ENCODE measurements at regions not wholly inside any gene's neighbourhood (a gene's known extent, or its start where the extent isn't known, plus 50 kb on each side); places are given as distances from the start of the nearest gene placed in this dataset.

DNA sequence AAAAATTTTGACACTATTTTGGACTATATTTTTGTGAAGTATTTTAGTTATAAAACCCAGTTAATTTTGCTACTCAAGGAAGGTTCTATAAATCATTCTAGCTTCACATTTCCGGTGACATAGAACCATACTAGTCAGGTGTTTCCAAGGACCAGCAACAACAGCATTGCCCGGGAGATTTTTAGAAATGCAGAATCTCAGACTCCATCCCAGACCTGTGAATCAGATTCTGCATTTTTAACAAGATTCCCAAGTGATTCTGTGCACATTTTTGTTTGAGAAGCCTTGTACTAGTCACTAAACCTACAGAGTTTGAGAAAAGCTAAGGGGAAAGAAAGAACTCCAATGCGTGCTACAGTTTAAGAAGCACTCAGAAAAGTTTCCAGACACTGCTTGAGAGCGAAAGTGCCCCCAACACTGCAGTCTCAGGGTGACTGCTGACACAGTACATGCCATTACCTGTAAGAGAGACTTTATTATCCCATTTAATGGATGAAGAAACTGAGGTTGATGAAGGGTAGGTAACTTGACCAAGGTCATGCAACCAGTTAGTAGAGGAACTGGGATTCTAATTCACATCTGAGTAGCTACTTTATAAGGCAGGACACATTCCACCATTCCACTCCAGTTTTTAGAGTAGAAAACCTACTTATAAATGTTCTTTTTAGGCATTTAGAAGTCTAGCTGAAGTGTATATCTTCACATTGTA lies 49.7 kb upstream of the USP3 start:
- DNase-seq (ENCODE audit: low read depth in 4 of 4, low spot score in 2 of 4), result no peak
